ENCODE measurements at regions not wholly inside any gene's neighbourhood (a gene's known extent, or its start where the extent isn't known, plus 50 kb on each side); places are given as distances from the start of the nearest gene placed in this dataset.

- intact Hi-C loops (cut with micrococcal nuclease) = no loop called here
- Mint-ChIP-seq H3K4me1 (ENCODE audit: low read depth) (no peaks in the 10 kb centered on the region), H3K4me3 (ENCODE audit: low read depth) (no peak overlapping the region), H3K9me3 (no peaks in the 10 kb centered on the region), H3K27me3 (ENCODE audit: low read depth) (peaks cover 20% of the 10 kb centered on the region), H3K36me3 (ENCODE audit: low read depth) (no peaks in the 10 kb centered on the region), H3K27ac (no peak overlapping the region)
- no peak for DNase-seq (ENCODE audit: low spot score)
These were observed 243.5 kb downstream of the FOXL1 start for GRCh38 chr16:86821895-86822294.

DNA sequence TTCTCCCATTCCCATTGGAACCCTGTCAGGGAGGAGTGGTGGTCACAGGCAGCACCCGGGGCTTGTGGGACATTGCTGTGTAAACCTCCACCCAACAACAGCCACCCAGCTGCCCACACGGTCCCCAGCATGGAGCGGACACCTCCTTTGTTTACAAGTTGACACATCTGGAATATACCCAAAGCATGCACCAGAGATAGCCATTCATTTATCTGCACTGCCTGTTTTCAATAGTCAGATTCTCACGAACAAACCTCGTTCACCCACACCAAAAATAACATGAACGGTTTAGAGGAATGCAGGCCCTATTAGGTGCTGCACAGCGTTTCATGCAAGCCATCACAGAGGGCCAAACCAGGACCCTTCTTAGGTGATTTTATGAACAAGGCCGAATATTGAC is 244.8 kb downstream of the FOXL1 start:
- Mint-ChIP-seq H3K36me3 (ENCODE audit: low read depth) (no peaks in the 10 kb centered on the region), H3K4me1 (ENCODE audit: low read depth) (no peaks in the 10 kb centered on the region), H3K27ac (no peak overlapping the region), H3K4me3 (ENCODE audit: low read depth) (no peak overlapping the region), H3K27me3 (ENCODE audit: low read depth) (peaks cover 23% of the 10 kb centered on the region), H3K9me3 (no peaks in the 10 kb centered on the region)
- DNase-seq (ENCODE audit: low spot score) = no peak
- intact Hi-C loops (cut with micrococcal nuclease) = no loop called here

- no peaks in the 10 kb centered on the region for H3K4me1 Mint-ChIP-seq (ENCODE audit: low read depth)
- H3K36me3 Mint-ChIP-seq (ENCODE audit: low read depth) = no peaks in the 10 kb centered on the region
- no peak for DNase-seq (ENCODE audit: low spot score)
- H3K27me3 Mint-ChIP-seq (ENCODE audit: low read depth) = peaks cover 26% of the 10 kb centered on the region
- intact Hi-C loops (cut with micrococcal nuclease) = no loop called here
- no peak overlapping the region for H3K27ac Mint-ChIP-seq
- no peak overlapping the region for H3K4me3 Mint-ChIP-seq (ENCODE audit: low read depth)
- no peaks in the 10 kb centered on the region for H3K9me3 Mint-ChIP-seq
These were observed 245.7 kb downstream of the FOXL1 start for GRCh38 chr16:86823888-86824671.

- H3K27me3 Mint-ChIP-seq (ENCODE audit: low read depth) = peaks cover 26% of the 10 kb centered on the region
- intact Hi-C loops (cut with micrococcal nuclease) = no loop called here
- H3K9me3 Mint-ChIP-seq = no peaks in the 10 kb centered on the region
- no peak for DNase-seq (ENCODE audit: low spot score)
- no peaks in the 10 kb centered on the region for H3K36me3 Mint-ChIP-seq (ENCODE audit: low read depth)
- H3K4me1 Mint-ChIP-seq (ENCODE audit: low read depth) = no peaks in the 10 kb centered on the region
- H3K27ac Mint-ChIP-seq = no peak overlapping the region
- no peak overlapping the region for H3K4me3 Mint-ChIP-seq (ENCODE audit: low read depth)
These were observed 246.5 kb downstream of the FOXL1 start for GRCh38 chr16:86824751-86825296.

- Mint-ChIP-seq H3K4me1 (ENCODE audit: low read depth) (no peaks in the 10 kb centered on the region), H3K27me3 (ENCODE audit: low read depth) (peaks cover 26% of the 10 kb centered on the region), H3K9me3 (no peaks in the 10 kb centered on the region), H3K27ac (no peak overlapping the region), H3K36me3 (ENCODE audit: low read depth) (no peaks in the 10 kb centered on the region), H3K4me3 (ENCODE audit: low read depth) (no peak overlapping the region)
- intact Hi-C loops (cut with micrococcal nuclease) = no loop called here
- DNase-seq (ENCODE audit: low spot score) = no peak
These were observed 247.3 kb downstream of the FOXL1 start for GRCh38 chr16:86825631-86826030.

DNA sequence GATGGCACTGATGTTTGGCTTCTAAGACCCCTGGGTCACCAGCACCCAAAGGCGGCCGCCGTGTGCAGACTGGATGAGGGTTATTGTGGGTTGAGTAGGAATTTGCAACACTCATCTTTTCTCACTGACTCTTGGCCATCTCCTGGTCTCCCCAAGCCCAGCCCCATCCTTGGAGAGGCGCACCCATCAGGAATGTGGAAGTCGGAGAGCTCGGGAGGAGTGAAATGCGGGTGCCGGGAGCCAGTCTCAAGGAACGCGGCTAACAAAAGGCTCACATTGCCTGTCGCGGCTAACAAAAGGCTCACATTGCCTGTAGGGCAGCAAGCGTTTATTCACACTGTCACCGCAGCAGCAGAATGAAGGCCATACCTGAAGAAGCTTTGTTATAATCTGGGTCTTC is 248.6 kb downstream of the FOXL1 start:
- H3K9me3 Mint-ChIP-seq = no peaks in the 10 kb centered on the region

DNA sequence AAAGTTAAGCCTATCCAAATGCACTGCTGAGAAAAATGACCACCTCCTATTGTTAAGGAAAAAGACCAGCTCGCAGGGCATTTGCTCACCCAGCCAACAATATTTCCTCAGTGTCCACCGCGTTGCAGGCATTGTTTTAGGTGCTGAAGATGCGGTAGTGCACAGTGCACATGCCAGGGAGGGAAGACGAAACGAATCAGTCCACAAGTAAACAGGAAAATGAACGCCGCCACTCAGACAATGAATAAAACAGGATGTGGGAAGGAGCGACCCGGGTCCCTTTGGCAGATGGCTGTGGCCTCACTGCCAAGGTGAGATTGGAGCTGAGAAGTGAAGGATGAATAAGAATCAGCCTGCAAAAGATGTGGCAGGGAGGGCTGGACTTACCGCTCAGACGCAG is 249.2 kb downstream of the FOXL1 start:
- intact Hi-C loops (cut with micrococcal nuclease) = no loop called here
- peaks cover 25% of the 10 kb centered on the region for H3K27me3 Mint-ChIP-seq (ENCODE audit: low read depth)
- no peaks in the 10 kb centered on the region for H3K36me3 Mint-ChIP-seq (ENCODE audit: low read depth)
- H3K4me3 Mint-ChIP-seq (ENCODE audit: low read depth) = no peak overlapping the region
- H3K9me3 Mint-ChIP-seq = no peaks in the 10 kb centered on the region
- no peak overlapping the region for H3K27ac Mint-ChIP-seq
- no peaks in the 10 kb centered on the region for H3K4me1 Mint-ChIP-seq (ENCODE audit: low read depth)
- no peak for DNase-seq (ENCODE audit: low spot score)

More for the DNA sequence above, 248.6 kb downstream of the FOXL1 start:
- Mint-ChIP-seq H3K36me3 (ENCODE audit: low read depth) (no peaks in the 10 kb centered on the region), H3K4me1 (ENCODE audit: low read depth) (no peaks in the 10 kb centered on the region), H3K27me3 (ENCODE audit: low read depth) (peaks cover 25% of the 10 kb centered on the region), H3K4me3 (ENCODE audit: low read depth) (no peak overlapping the region), H3K27ac (no peak overlapping the region)
- no peak for DNase-seq (ENCODE audit: low spot score)
- intact Hi-C loops (cut with micrococcal nuclease) = no loop called here

- no peak for DNase-seq (ENCODE audit: low spot score)
- Mint-ChIP-seq H3K27me3 (ENCODE audit: low read depth) (peaks cover 25% of the 10 kb centered on the region), H3K9me3 (no peaks in the 10 kb centered on the region), H3K4me3 (ENCODE audit: low read depth) (no peak overlapping the region), H3K4me1 (ENCODE audit: low read depth) (no peaks in the 10 kb centered on the region), H3K36me3 (ENCODE audit: low read depth) (no peaks in the 10 kb centered on the region), H3K27ac (no peak overlapping the region)
- intact Hi-C loops (cut with micrococcal nuclease) = no loop called here
These were observed 249.9 kb downstream of the FOXL1 start for GRCh38 chr16:86828202-86828601.

- no peak overlapping the region for H3K27ac Mint-ChIP-seq
- no peaks in the 10 kb centered on the region for H3K9me3 Mint-ChIP-seq
- no peaks in the 10 kb centered on the region for H3K36me3 Mint-ChIP-seq (ENCODE audit: low read depth)
- no peak overlapping the region for H3K4me3 Mint-ChIP-seq (ENCODE audit: low read depth)
- no peak for DNase-seq (ENCODE audit: low spot score)
- H3K27me3 Mint-ChIP-seq (ENCODE audit: low read depth) = peaks cover 25% of the 10 kb centered on the region
- intact Hi-C loops (cut with micrococcal nuclease) = no loop called here
- H3K4me1 Mint-ChIP-seq (ENCODE audit: low read depth) = no peaks in the 10 kb centered on the region
These were observed 250.3 kb downstream of the FOXL1 start for GRCh38 chr16:86828653-86829052.

GRCh38 chr16:86831366-86831765 is 253.0 kb downstream of the FOXL1 start:
- Mint-ChIP-seq H3K9me3 (no peaks in the 10 kb centered on the region), H3K27ac (no peak overlapping the region), H3K4me3 (ENCODE audit: low read depth) (no peak overlapping the region), H3K27me3 (ENCODE audit: low read depth) (peaks cover 20% of the 10 kb centered on the region), H3K36me3 (ENCODE audit: low read depth) (no peaks in the 10 kb centered on the region), H3K4me1 (ENCODE audit: low read depth) (no peaks in the 10 kb centered on the region)
- intact Hi-C loops (cut with micrococcal nuclease) = no loop called here
- no peak for DNase-seq (ENCODE audit: low spot score)

- Mint-ChIP-seq H3K4me1 (ENCODE audit: low read depth) (no peaks in the 10 kb centered on the region), H3K4me3 (ENCODE audit: low read depth) (no peak overlapping the region), H3K9me3 (no peaks in the 10 kb centered on the region), H3K27ac (no peak overlapping the region), H3K36me3 (ENCODE audit: low read depth) (no peaks in the 10 kb centered on the region), H3K27me3 (ENCODE audit: low read depth) (peaks cover 8% of the 10 kb centered on the region)
- intact Hi-C loops (cut with micrococcal nuclease) = no loop called here
- DNase-seq (ENCODE audit: low spot score) = no peak
These were observed 254.8 kb downstream of the FOXL1 start for GRCh38 chr16:86833136-86833535.

DNA sequence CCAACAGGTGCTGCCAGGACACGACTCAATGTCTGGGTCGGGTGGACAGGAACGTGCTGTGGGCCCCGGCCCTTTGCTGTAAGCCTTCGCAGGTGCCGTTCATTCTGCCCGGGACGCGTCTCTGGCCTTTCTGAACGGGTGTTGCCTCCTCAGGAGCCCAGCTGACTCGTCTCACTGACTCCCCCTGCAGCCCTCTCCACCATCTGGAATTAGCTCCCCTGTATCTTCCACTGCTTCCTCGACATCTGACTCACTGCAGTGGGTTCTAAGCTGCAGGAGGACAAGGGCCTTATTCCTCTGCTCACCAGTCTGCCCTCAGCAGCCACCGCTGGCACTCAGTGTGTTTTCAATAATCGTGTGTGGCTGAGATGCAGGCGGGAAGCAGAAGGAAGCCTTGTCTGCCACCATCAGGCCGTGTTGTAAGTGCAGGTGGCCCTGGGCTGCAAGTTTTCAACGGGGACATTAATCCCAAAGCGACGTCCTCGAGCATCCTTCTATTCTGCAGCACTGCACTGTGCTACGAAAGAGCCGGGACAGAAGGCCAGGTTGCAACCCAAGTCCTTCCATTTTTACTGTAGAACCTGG is 256.2 kb downstream of the FOXL1 start:
- H3K27ac Mint-ChIP-seq = no peak overlapping the region
- H3K36me3 Mint-ChIP-seq (ENCODE audit: low read depth) = no peaks in the 10 kb centered on the region

GRCh38 chr16:86835982-86836381 is 257.6 kb downstream of the FOXL1 start:
- Mint-ChIP-seq H3K4me3 (ENCODE audit: low read depth) (no peak overlapping the region), H3K27ac (no peak overlapping the region)
- no peak for DNase-seq (ENCODE audit: low spot score)

More for the DNA sequence above, 256.2 kb downstream of the FOXL1 start:
- Mint-ChIP-seq H3K9me3 (no peaks in the 10 kb centered on the region), H3K4me1 (ENCODE audit: low read depth) (no peaks in the 10 kb centered on the region), H3K4me3 (ENCODE audit: low read depth) (no peak overlapping the region), H3K27me3 (ENCODE audit: low read depth) (peaks cover 4% of the 10 kb centered on the region)
- DNase-seq (ENCODE audit: low spot score) = no peak
- intact Hi-C loops (cut with micrococcal nuclease) = no loop called here

More at GRCh38 chr16:86835982-86836381, 257.6 kb downstream of the FOXL1 start:
- Mint-ChIP-seq H3K4me1 (ENCODE audit: low read depth) (no peaks in the 10 kb centered on the region), H3K27me3 (ENCODE audit: low read depth) (peaks cover 4% of the 10 kb centered on the region), H3K36me3 (ENCODE audit: low read depth) (no peaks in the 10 kb centered on the region), H3K9me3 (no peaks in the 10 kb centered on the region)
- intact Hi-C loops (cut with micrococcal nuclease) = no loop called here

All from activated T-helper 2 cell treated with anti-CD3 and anti-CD28 coated beads, Interferon-gamma antibody, Interleukin-2, Interleukin-4, amounts not matched to agents 10 μg/mL and 5 μg/mL and 100 μg/mL, durations not matched to agents 14 hours and 24 hours and 36 hours (primary cell).